IMR-90 (cell line): ENCODE measurements at regions not wholly inside any gene's neighbourhood (a gene's known extent, or its start where the extent isn't known, plus 50 kb on each side); places are given as distances from the start of the nearest gene placed in this dataset.
"Not testable (repeated sequence)": the region's sequence is repeated elsewhere in the genome, so short reads cannot be mapped to it uniquely, and the experiment has no call there.

Source experiments
- ATAC-seq: fragments of 200-7000 bp; cut with Tn5 transposase; 2 replicates; pipeline ENCODE4 v1.9.1; 2020; ENCODE audit warnings: low read depth, mild to moderate bottlenecking, moderate library complexity
- BruUV-seq: library from RNA; stranded (reverse); fragments of 400-500 nt; replicated peaks from 2 replicates; lab custom pipeline; 2021; lab: Mats Ljungman, UMichigan
- CTCF ChIA-PET: fragments of 300-600 bp; formaldehyde crosslinking; extraction: SDS; loops from one replicate; lab custom pipeline; 2021; ENCODE audit warnings: antibody characterized with exemption; lab: Yijun Ruan, JAX
- POLR2A ChIA-PET: fragments of 300-600 bp; sonication (Branson Sonifier 250); formaldehyde crosslinking; loops from one replicate; lab custom pipeline; 2022; ENCODE audit warnings: antibody characterized with exemption; ENCODE audit not compliant: unreplicated experiment; lab: Charles Lee
- DNase-seq: peaks from one replicate; pipeline ENCODE4 v3.0.0; 2013
- H2AFZ ChIP-seq: replicated peaks from 2 replicates; pipeline ENCODE3; 2013; ENCODE audit warnings: low read length, mild to moderate bottlenecking; ENCODE audit not compliant: poor library complexity
- H2AK5ac ChIP-seq: 2 replicates; pipeline ENCODE4 v1.6.1; 2013; ENCODE audit warnings: low read depth, low read length, inconsistent platforms
- H2AK9ac ChIP-seq: replicated peaks from 2 replicates; pipeline ENCODE3; 2013; ENCODE audit warnings: mild to moderate bottlenecking, low read depth, low read length, moderate library complexity; ENCODE audit not compliant: poor library complexity
- H2BK120ac ChIP-seq: 2 replicates; pipeline ENCODE4 v1.6.1; 2013; ENCODE audit warnings: low read depth, low read length, inconsistent platforms
- H2BK15ac ChIP-seq: 3 replicates; pipeline ENCODE4 v1.6.1; 2013; ENCODE audit warnings: low read depth, low read length, inconsistent platforms
- H2BK20ac ChIP-seq: 2 replicates; pipeline ENCODE4 v1.6.1; 2013; ENCODE audit warnings: low read depth, mild to moderate bottlenecking, inconsistent platforms, low read length, moderate library complexity
- H2BK5ac ChIP-seq: 2 replicates; pipeline ENCODE4 v1.6.1; 2013; ENCODE audit warnings: mild to moderate bottlenecking, low read depth, low read length, inconsistent platforms; ENCODE audit not compliant: poor library complexity, severe bottlenecking
- H3K14ac ChIP-seq: replicated peaks from 2 replicates; pipeline ENCODE4 v1.6.1; 2013; ENCODE audit warnings: low read depth, low read length, inconsistent platforms
- H3K18ac ChIP-seq: 2 replicates; pipeline ENCODE4 v1.6.1; 2013; ENCODE audit warnings: low read depth, low read length, control low read depth
- H3K23ac ChIP-seq: 2 replicates; pipeline ENCODE4 v1.6.1; 2013; ENCODE audit warnings: low read depth, low read length, inconsistent platforms
- H3K27ac ChIP-seq: 2 replicates; pipeline ENCODE4 v1.5.1; 2013; ENCODE audit warnings: mild to moderate bottlenecking, control low read depth, low read length; ENCODE audit not compliant: insufficient read depth
- H3K27me3 ChIP-seq: 2 replicates; pipeline ENCODE4 v1.6.1; 2013; ENCODE audit warnings: low read length; ENCODE audit not compliant: control insufficient read depth, insufficient read depth
- H3K36me3 ChIP-seq: 2 replicates; pipeline ENCODE4 v1.6.1; 2013; ENCODE audit warnings: low read length, mixed read lengths; ENCODE audit not compliant: control insufficient read depth, insufficient read depth
- H3K4ac ChIP-seq: 2 replicates; pipeline ENCODE4 v1.6.1; 2013; ENCODE audit warnings: low read depth, low read length, inconsistent platforms
- H3K4me1 ChIP-seq: 2 replicates; pipeline ENCODE4 v1.6.1; 2013; ENCODE audit warnings: low read length, mixed read lengths; ENCODE audit not compliant: control insufficient read depth, insufficient read depth
- H3K4me2 ChIP-seq: 2 replicates; pipeline ENCODE4 v1.6.1; 2013; ENCODE audit warnings: low read depth, mild to moderate bottlenecking, control low read depth, low read length, moderate library complexity
- H3K4me3 ChIP-seq: 2 replicates; pipeline ENCODE4 v1.5.1; 2013; ENCODE audit warnings: low read depth, mild to moderate bottlenecking, control low read depth, low read length, moderate library complexity; ENCODE audit not compliant: insufficient read depth
- H3K56ac ChIP-seq: 2 replicates; pipeline ENCODE4 v1.6.1; 2013; ENCODE audit warnings: low read length, inconsistent platforms; ENCODE audit not compliant: insufficient read depth; ENCODE audit errors: extremely low read depth
- H3K79me1 ChIP-seq, 2 experiments: 2 replicates each; pipeline ENCODE4 v1.6.1; 2013; ENCODE audit warnings: low read length in 2 of 2, inconsistent platforms in 1 of 2, low read depth in 1 of 2
- H3K9ac ChIP-seq: 2 replicates; pipeline ENCODE4 v1.6.1; 2013; ENCODE audit warnings: low read depth, low read length, control low read depth
- H3K9me1 ChIP-seq: 2 replicates; pipeline ENCODE4 v1.6.1; 2013; ENCODE audit warnings: low read length, inconsistent platforms; ENCODE audit not compliant: insufficient read depth
- H3K9me3 ChIP-seq: 2 replicates; pipeline ENCODE4 v1.6.1; 2013; ENCODE audit warnings: low read length; ENCODE audit not compliant: control insufficient read depth, insufficient read depth
- H4K20me1 ChIP-seq: 2 replicates; pipeline ENCODE4 v1.6.1; 2013; ENCODE audit warnings: low read length, inconsistent platforms; ENCODE audit not compliant: insufficient read depth
- H4K5ac ChIP-seq: 2 replicates; pipeline ENCODE4 v1.6.1; 2013; ENCODE audit warnings: mild to moderate bottlenecking, low read depth, low read length, control low read depth
- H4K8ac ChIP-seq, 2 experiments: 2 replicates each; pipeline ENCODE4 v1.6.1; 2013; ENCODE audit warnings: low read depth in 2 of 2, low read length in 2 of 2, control low read depth in 1 of 2, inconsistent platforms in 1 of 2
- H4K91ac ChIP-seq: 2 replicates; pipeline ENCODE4 v1.6.1; 2013; ENCODE audit warnings: low read depth, low read length, inconsistent platforms; ENCODE audit not compliant: insufficient read depth
- CHD1 ChIP-seq: IDR thresholded peaks from 2 replicates; pipeline ENCODE4 v1.6.1; 2012; ENCODE audit warnings: low read depth, low read length, improper control_type of control experiment
- FOS ChIP-seq: fragments of 150-350 bp; IDR thresholded peaks from 2 replicates; pipeline ENCODE4 v1.6.1; 2016; ENCODE audit warnings: low read depth, low read length
- MAZ ChIP-seq: IDR thresholded peaks from 2 replicates; pipeline ENCODE4 v1.6.1; 2012; ENCODE audit warnings: low read depth, mild to moderate bottlenecking, low read length, improper control_type of control experiment, moderate library complexity, borderline replicate concordance
- NFE2L2 ChIP-seq: fragments of 150-350 bp; IDR thresholded peaks from 2 replicates; pipeline ENCODE4 v1.6.1; 2016; ENCODE audit warnings: low read depth, mild to moderate bottlenecking, low read length
- RAD21 ChIP-seq: IDR thresholded peaks from 2 replicates; pipeline ENCODE4 v1.6.1; 2012; ENCODE audit warnings: low read length, improper control_type of control experiment
- SMC3 ChIP-seq: fragments of 150-350 bp; IDR thresholded peaks from 2 replicates; pipeline ENCODE4 v1.6.1; 2016; ENCODE audit warnings: low read depth, mild to moderate bottlenecking, antibody characterized with exemption, low read length, moderate library complexity
- WGBS, 2 experiments: methylation state at CpG; one replicate each; pipeline versions ENCODE4 v1.1.5 to v1.1.7; 2013; ENCODE audit warnings: missing lambda C conversion rate in 2 of 2; ENCODE audit not compliant: insufficient read length in 1 of 2; ENCODE audit errors: extremely low coverage in 2 of 2; 5-methylcytosine and 5-hydroxymethylcytosine counted together
- dilution Hi-C: fragments of 300-500 bp; cut with HindIII; formaldehyde crosslinking; loops from one replicate; pipeline ENCODE4 v1.14.3; 2018; ENCODE audit warnings: low sequenced_read_pairs; ENCODE audit not compliant: unreplicated experiment
- in situ Hi-C: fragments of 300-500 bp; cut with MboI; formaldehyde crosslinking; loops from 3 replicates; pipeline ENCODE4 v1.14.3; 2019; ENCODE audit warnings: low sequenced_read_pairs, inconsistent platforms, mixed read lengths
- intact Hi-C: fragments of 100-400 bp; cut with micrococcal nuclease; formaldehyde crosslinking; loops from 2 replicates; pipeline ENCODE4 v1.10.0; 2022
- TF ChIP-seq, protein P1 (sequence below): conservative IDR thresholded peaks from 2 replicates; pipeline ENCODE4 v1.5.1; 2012; ENCODE audit warnings: mild to moderate bottlenecking, low read depth, low read length, improper control_type of control experiment

DNA sequence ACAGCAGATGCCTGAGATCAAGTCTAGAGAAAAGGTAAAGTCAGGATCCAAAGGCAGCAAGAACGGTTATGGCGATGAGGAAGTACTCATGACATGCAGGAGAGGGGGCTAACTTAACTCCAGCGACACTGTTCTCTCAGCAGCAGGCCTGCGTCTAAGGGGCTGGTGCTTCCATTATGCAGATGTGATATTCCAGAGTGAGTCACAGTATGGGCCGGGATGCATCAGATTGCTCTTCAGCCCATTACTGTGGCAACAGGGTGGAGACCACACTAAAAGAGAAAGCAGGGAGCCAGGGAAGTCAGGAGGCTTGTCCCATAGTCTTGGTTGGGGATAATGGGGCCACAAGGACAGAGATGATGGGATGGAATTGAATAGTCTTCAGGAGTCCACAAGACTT, 151.8 kb upstream of the NTF3 start:
- Histone ChIP-seq H3K27ac (no peak overlapping the region), H4K91ac (no peak overlapping the region), H4K5ac (no peak overlapping the region), H4K8ac (no peak overlapping the region), H3K4me2 (no peak overlapping the region), H3K79me1 (no peaks in the 10 kb centered on the region), H2BK120ac (no peak overlapping the region), H2BK5ac (no peak overlapping the region), H3K4me3 (no peak overlapping the region), H2BK20ac (no peak overlapping the region), H3K14ac (no peak overlapping the region), H3K9ac (no peak overlapping the region), H3K27me3 (peaks cover 8% of the 10 kb centered on the region), H2BK15ac (no peak overlapping the region), H2AK9ac (no peak overlapping the region), H3K56ac (no peak overlapping the region), H3K9me3 (no peaks in the 10 kb centered on the region), H2AK5ac (no peak overlapping the region), H4K20me1 (no peaks in the 10 kb centered on the region), H3K4ac (no peak overlapping the region), H3K23ac (no peak overlapping the region), H3K9me1 (no peaks in the 10 kb centered on the region), H2AFZ (no peak overlapping the region), H3K18ac (no peak overlapping the region), H3K36me3 (no peaks in the 10 kb centered on the region), H3K4me1 (no peaks in the 10 kb centered on the region)
- no TSS peak for BruUV-seq
- intact Hi-C loops (no loop called here), in situ Hi-C loops (no loop called here), dilution Hi-C loops (no loop called here)
- DNase-seq (no peak), ATAC-seq (no peak)
- WGBS, 2 experiments = 100% methylated on average over 4 of the region's 5 CpGs; no CpG with 5 or more reads in 1 of the 2 experiments
- TF ChIP-seq SMC3 (no peak), FOS (no peak), RAD21 (no peak), NFE2L2 (no peak), CHD1 (no peak), MAZ (no peak)
- TF ChIP-seq, protein P1, sequence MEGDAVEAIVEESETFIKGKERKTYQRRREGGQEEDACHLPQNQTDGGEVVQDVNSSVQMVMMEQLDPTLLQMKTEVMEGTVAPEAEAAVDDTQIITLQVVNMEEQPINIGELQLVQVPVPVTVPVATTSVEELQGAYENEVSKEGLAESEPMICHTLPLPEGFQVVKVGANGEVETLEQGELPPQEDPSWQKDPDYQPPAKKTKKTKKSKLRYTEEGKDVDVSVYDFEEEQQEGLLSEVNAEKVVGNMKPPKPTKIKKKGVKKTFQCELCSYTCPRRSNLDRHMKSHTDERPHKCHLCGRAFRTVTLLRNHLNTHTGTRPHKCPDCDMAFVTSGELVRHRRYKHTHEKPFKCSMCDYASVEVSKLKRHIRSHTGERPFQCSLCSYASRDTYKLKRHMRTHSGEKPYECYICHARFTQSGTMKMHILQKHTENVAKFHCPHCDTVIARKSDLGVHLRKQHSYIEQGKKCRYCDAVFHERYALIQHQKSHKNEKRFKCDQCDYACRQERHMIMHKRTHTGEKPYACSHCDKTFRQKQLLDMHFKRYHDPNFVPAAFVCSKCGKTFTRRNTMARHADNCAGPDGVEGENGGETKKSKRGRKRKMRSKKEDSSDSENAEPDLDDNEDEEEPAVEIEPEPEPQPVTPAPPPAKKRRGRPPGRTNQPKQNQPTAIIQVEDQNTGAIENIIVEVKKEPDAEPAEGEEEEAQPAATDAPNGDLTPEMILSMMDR = no peak
- ChIA-PET CTCF (no interaction called here), POLR2A (no interaction called here)

DNA sequence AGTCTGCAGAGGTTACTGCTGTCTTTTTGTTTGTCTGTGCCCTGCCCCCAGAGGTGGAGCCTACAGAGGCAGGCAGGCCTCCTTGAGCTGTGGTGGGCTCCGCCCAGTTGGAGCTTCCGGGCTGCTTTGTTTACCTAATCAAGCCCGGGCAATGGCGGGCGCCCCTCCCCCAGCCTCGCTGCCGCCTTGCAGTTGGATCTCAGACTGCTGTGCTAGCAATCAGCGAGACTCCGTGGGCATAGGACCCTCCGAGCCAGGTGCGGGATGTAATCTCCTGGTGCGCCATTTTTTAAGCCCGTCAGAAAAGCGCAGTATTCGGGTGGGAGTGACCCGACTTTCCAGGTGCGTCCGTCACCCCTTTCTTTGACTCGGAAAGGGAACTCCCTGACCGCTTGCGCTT, 141.5 kb upstream of the NTF3 start:
- H3K18ac ChIP-seq, H3K4me2 ChIP-seq, H4K91ac ChIP-seq, CTCF ChIA-PET, H2AK9ac ChIP-seq, ATAC-seq, H3K9ac ChIP-seq, H2BK20ac ChIP-seq, H2BK15ac ChIP-seq, H3K14ac ChIP-seq, H3K4ac ChIP-seq, H2BK120ac ChIP-seq, H2AK5ac ChIP-seq, H3K23ac ChIP-seq, H4K8ac ChIP-seq, H3K36me3 ChIP-seq, DNase-seq, H4K20me1 ChIP-seq, H3K56ac ChIP-seq, H3K27me3 ChIP-seq, in situ Hi-C loops, H3K4me3 ChIP-seq, H2AFZ ChIP-seq, H3K27ac ChIP-seq, POLR2A ChIA-PET, dilution Hi-C loops, BruUV-seq, H3K9me1 ChIP-seq, H3K9me3 ChIP-seq, H2BK5ac ChIP-seq, H4K5ac ChIP-seq, intact Hi-C loops, H3K4me1 ChIP-seq, H3K79me1 ChIP-seq: not testable (repeated sequence)
- no CpG with 5 or more reads among the region's 21 CpGs for WGBS, 2 experiments
